ENCODE measurements at regions not wholly inside any gene's neighbourhood (a gene's known extent, or its start where the extent isn't known, plus 50 kb on each side); places are given as distances from the start of the nearest gene placed in this dataset.
A peak's percentile ranks its signal among the peaks of the same experiment; 100 is the strongest.

DNA sequence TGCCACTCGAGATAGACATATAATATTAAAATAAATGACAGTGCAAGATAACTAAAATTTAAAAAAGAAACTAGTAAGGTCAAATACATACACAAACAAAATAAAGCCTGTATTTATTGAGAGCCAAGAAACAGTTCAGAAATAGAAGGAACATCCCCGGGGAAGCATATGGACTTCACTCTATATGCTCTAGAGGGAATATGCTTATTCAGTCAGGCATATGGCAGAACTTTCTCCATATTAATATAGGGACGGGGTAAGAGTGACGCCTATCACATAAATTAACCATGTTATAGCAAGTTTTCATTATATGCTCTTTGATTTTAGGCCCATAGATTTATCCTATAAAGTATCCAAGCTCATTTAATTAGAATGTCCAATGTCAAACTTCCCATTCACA is 56.7 kb upstream of the EFHC2 start:
- H3K36me3 Mint-ChIP-seq (ENCODE audit: low read depth) = no peaks in the 10 kb centered on the region
- TF ChIP-seq, protein P1, sequence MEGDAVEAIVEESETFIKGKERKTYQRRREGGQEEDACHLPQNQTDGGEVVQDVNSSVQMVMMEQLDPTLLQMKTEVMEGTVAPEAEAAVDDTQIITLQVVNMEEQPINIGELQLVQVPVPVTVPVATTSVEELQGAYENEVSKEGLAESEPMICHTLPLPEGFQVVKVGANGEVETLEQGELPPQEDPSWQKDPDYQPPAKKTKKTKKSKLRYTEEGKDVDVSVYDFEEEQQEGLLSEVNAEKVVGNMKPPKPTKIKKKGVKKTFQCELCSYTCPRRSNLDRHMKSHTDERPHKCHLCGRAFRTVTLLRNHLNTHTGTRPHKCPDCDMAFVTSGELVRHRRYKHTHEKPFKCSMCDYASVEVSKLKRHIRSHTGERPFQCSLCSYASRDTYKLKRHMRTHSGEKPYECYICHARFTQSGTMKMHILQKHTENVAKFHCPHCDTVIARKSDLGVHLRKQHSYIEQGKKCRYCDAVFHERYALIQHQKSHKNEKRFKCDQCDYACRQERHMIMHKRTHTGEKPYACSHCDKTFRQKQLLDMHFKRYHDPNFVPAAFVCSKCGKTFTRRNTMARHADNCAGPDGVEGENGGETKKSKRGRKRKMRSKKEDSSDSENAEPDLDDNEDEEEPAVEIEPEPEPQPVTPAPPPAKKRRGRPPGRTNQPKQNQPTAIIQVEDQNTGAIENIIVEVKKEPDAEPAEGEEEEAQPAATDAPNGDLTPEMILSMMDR (IDR thresholded peaks at IDR 0.05; ENCODE audit: unreplicated experiment in 3 of 3) = no peak
- no peak overlapping the region for H3K4me3 Mint-ChIP-seq
- H3K4me1 Mint-ChIP-seq = peaks cover 5% of the 10 kb centered on the region
- H3K9me3 Mint-ChIP-seq = peaks cover 11% of the 10 kb centered on the region
- H3K27ac Mint-ChIP-seq = peak overlapping the region in 1 of 3 experiments; percentile 43
- H3K27me3 Mint-ChIP-seq (ENCODE audit: low read depth) = no peaks in the 10 kb centered on the region

Data from nephron (organoid).